HepG2 (cell line): ENCODE measurements at regions not wholly inside any gene's neighbourhood (a gene's known extent, or its start where the extent isn't known, plus 50 kb on each side); places are given as distances from the start of the nearest gene placed in this dataset.

Experiments used
- ATAC-seq: fragments of 200-7000 bp; cut with Tn5 transposase; 3 replicates; pipeline ENCODE4 v1.9.1; 2020; ENCODE audit warnings: mild to moderate bottlenecking, moderate library complexity
- BruUV-seq: library from RNA; stranded (reverse); fragments of 400-500 nt; replicated peaks from 2 replicates; lab custom pipeline; 2021; lab: Mats Ljungman, UMichigan
- CTCF ChIA-PET: fragments of 300-600 bp; formaldehyde crosslinking; extraction: SDS; loops from one replicate; lab custom pipeline; 2021; ENCODE audit warnings: low total read pairs, inconsistent platforms, low intra/inter-chr PET ratio; lab: Yijun Ruan, JAX
- POLR2A ChIA-PET: fragments of 350-600 bp; sonication (Branson Sonifier 250); formaldehyde crosslinking; loops from one replicate; lab custom pipeline; 2020; ENCODE audit warnings: antibody characterized with exemption, inconsistent platforms; lab: Yijun Ruan, JAX
- DNase-seq: peaks from one replicate; pipeline ENCODE4 v3.0.0-alpha.2; 2015; ENCODE audit warnings: low spot score
- FAIRE-seq: peaks from 3 replicates; lab custom pipeline; 2011; peaks lifted over from hg19 to GRCh38; lab: Jason Lieb, UNC
- H2AFZ ChIP-seq: one replicate; pipeline ENCODE4 v1.6.1; 2011; ENCODE audit warnings: low read length, inconsistent platforms
- H3K27ac ChIP-seq: fragments of 300-600 bp; 3 replicates; pipeline ENCODE4 v1.8.0; 2011; ENCODE audit warnings: mixed run types, mild to moderate bottlenecking, mixed read lengths, low read length, inconsistent platforms; ENCODE audit not compliant: insufficient read depth; ENCODE audit errors: extremely low read length
- H3K27me3 ChIP-seq, 2 experiments: fragments of 200-600 bp in 1 of 2; 2 replicates in 1 of 2; 3 replicates in 1 of 2; pipeline versions ENCODE4 v1.6.0 to v1.8.0; 2011; ENCODE audit warnings: low read length in 2 of 2, mild to moderate bottlenecking in 2 of 2, moderate library complexity in 2 of 2, inconsistent platforms in 1 of 2; ENCODE audit not compliant: insufficient read depth in 2 of 2, control insufficient read depth in 1 of 2
- H3K36me3 ChIP-seq, 2 experiments: fragments of 200-600 bp in 1 of 2; replicated peaks in 1 of 2; 2 replicates in 1 of 2; 3 replicates in 1 of 2; pipeline versions ENCODE4 v1.5.1 to v1.8.0; 2011; ENCODE audit warnings: low read length in 2 of 2, inconsistent platforms in 1 of 2; ENCODE audit not compliant: insufficient read depth in 2 of 2, control insufficient read depth in 1 of 2
- H3K4me1 ChIP-seq: 2 replicates; pipeline ENCODE4 v1.5.1; 2012; ENCODE audit warnings: low read length, inconsistent platforms; ENCODE audit not compliant: insufficient read depth
- H3K4me2 ChIP-seq: 2 replicates; pipeline ENCODE4 v1.6.0; 2011; ENCODE audit warnings: low read depth, low read length, inconsistent platforms
- H3K4me3 ChIP-seq, 3 experiments: fragments of 200-600 bp in 1 of 3; sonication (generic), shearing (Covaris generic) in 1 of 3; replicated peaks in 1 of 3; 2 replicates each; pipeline ENCODE4 v1.5.1; 2011 to 2016; ENCODE audit warnings: low read length in 3 of 3, inconsistent platforms in 2 of 3, low read depth in 2 of 3, mild to moderate bottlenecking in 2 of 3, control low read depth in 1 of 3, mixed read lengths in 1 of 3; ENCODE audit not compliant: insufficient read depth in 1 of 3
- H3K79me2 ChIP-seq: one replicate; pipeline ENCODE4 v1.6.1; 2011; ENCODE audit warnings: low read length, inconsistent platforms; ENCODE audit not compliant: insufficient read depth
- H3K9ac ChIP-seq: 2 replicates; pipeline ENCODE4 v1.6.0; 2011; ENCODE audit warnings: mild to moderate bottlenecking, low read depth, low read length, inconsistent platforms; ENCODE audit not compliant: insufficient read depth
- H3K9me3 ChIP-seq: 2 replicates; pipeline ENCODE4 v1.5.1; 2012; ENCODE audit warnings: mild to moderate bottlenecking, low read length
- H4K20me1 ChIP-seq: 2 replicates; pipeline ENCODE4 v1.6.0; 2011; ENCODE audit warnings: inconsistent platforms, mild to moderate bottlenecking, low read length, moderate library complexity; ENCODE audit not compliant: insufficient read depth
- ESRRA ChIP-seq: sonication (generic); formaldehyde crosslinking; IDR thresholded peaks from 2 replicates; pipeline ENCODE4 v1.5.1; 2020; ENCODE audit warnings: mild to moderate bottlenecking, low read depth, missing genetic modification reagents
- KDM2A ChIP-seq: sonication (generic); formaldehyde crosslinking; IDR thresholded peaks from 2 replicates; pipeline ENCODE4 v1.4.0; 2020; ENCODE audit warnings: low read depth, missing genetic modification reagents, borderline replicate concordance
- NFRKB ChIP-seq: fragments of 450-650 bp; IDR thresholded peaks from 2 replicates; pipeline ENCODE4 v1.6.1; 2017
- SMAD3 ChIP-seq: sonication (generic); formaldehyde crosslinking; IDR thresholded peaks from 2 replicates; pipeline ENCODE4 v1.4.0; 2020; ENCODE audit warnings: missing genetic modification reagents
- SP140L ChIP-seq: sonication (generic); formaldehyde crosslinking; IDR thresholded peaks from 2 replicates; pipeline ENCODE4 v1.4.0; 2020; ENCODE audit warnings: missing genetic modification reagents, borderline replicate concordance
- THAP11 ChIP-seq: IDR thresholded peaks from 2 replicates; pipeline ENCODE4 v1.6.1; 2016; ENCODE audit warnings: missing biosample characterization, missing genetic modification reagents
- ZNF235 ChIP-seq: sonication (generic); formaldehyde crosslinking; IDR thresholded peaks from 2 replicates; pipeline ENCODE4 v1.8.1; 2023; ENCODE audit warnings: mild to moderate bottlenecking, missing genetic modification reagents, borderline replicate concordance
- ZNF572 ChIP-seq: sonication (generic); formaldehyde crosslinking; IDR thresholded peaks from 2 replicates; pipeline ENCODE4 v1.5.1; 2020; ENCODE audit warnings: mild to moderate bottlenecking, missing genetic modification reagents
- ZNF644 ChIP-seq: IDR thresholded peaks from 2 replicates; pipeline ENCODE4 v1.6.1; 2016; ENCODE audit warnings: low read depth
- WGBS: methylation state at CpG from one replicate; pipeline ENCODE4 v1.1.6; 2017; ENCODE audit warnings: low lambda C conversion rate; 5-methylcytosine and 5-hydroxymethylcytosine counted together
- in situ Hi-C: cut with HindIII; loops from 2 replicates; pipeline ENCODE4 v1.10.0; 2017; ENCODE audit warnings: low pct_unique_long_range_greater_than_20kb; ENCODE audit not compliant: extremely low pct_ligation_motif_present
- intact Hi-C: fragments of 100-400 bp; cut with micrococcal nuclease; formaldehyde crosslinking; loops from one replicate; pipeline ENCODE4 v1.10.0; 2022; ENCODE audit not compliant: unreplicated experiment
- TF ChIP-seq, protein P1 (sequence below): sonication (generic); formaldehyde crosslinking; IDR thresholded peaks from 2 replicates; pipeline ENCODE4 v1.5.1; 2020; ENCODE audit warnings: missing genetic modification reagents, mild to moderate bottlenecking, borderline replicate concordance
- TF ChIP-seq, protein P2 (sequence below): sonication (generic); IDR thresholded peaks from 2 replicates; pipeline ENCODE4 v1.6.1; 2016; ENCODE audit warnings: low read depth, borderline replicate concordance
- TF ChIP-seq, protein P3 (sequence below): sonication (generic); formaldehyde crosslinking; IDR thresholded peaks from 2 replicates; pipeline ENCODE4 v1.8.0; 2022; ENCODE audit warnings: missing genetic modification reagents, mild to moderate bottlenecking, moderate library complexity, borderline replicate concordance
- TF ChIP-seq, protein P4 (sequence below): sonication (generic); formaldehyde crosslinking; conservative IDR thresholded peaks from 2 replicates; pipeline ENCODE4 v1.4.0; 2020; ENCODE audit warnings: missing genetic modification reagents
- TF ChIP-seq, protein P5 (sequence below): sonication (generic); formaldehyde crosslinking; IDR thresholded peaks from 2 replicates; pipeline ENCODE4 v1.4.0; 2020; ENCODE audit warnings: missing genetic modification reagents, low read depth, mild to moderate bottlenecking, borderline replicate concordance

DNA sequence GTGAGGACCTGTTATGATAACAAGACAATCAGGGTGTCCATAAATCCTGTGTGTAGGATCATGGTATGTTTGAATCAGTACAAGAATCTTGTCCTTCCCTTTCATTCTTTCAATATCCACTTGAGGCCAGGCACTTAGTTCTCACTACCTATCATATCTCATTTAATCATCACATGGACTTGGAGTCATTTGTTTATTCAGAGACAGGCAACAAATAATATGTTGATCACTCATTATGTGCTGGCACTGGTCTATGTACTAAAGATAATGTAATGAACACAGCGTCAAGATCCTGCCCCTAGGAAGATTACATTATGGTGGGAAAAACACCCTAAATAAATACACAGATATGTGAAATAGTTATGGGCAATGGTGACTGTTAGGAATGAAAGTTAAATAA lies 342.6 kb downstream of the LPIN1 start:
- FAIRE-seq (no peak), DNase-seq (no peak), ATAC-seq (no peak)
- POLR2A ChIA-PET: no interaction called here
- H3K4me1 ChIP-seq: no peaks in the 10 kb centered on the region
- H3K27ac ChIP-seq: no peak overlapping the region
- H3K4me3 ChIP-seq: no peak overlapping the region
- no peaks in the 10 kb centered on the region for H3K79me2 ChIP-seq
- no TSS peak for BruUV-seq
- H2AFZ ChIP-seq: no peak overlapping the region
- H3K36me3 ChIP-seq: no peaks in the 10 kb centered on the region
- H3K9ac ChIP-seq: no peak overlapping the region
- intact Hi-C loops (no loop called here), in situ Hi-C loops (no loop called here)
- TF ChIP-seq, protein P1, sequence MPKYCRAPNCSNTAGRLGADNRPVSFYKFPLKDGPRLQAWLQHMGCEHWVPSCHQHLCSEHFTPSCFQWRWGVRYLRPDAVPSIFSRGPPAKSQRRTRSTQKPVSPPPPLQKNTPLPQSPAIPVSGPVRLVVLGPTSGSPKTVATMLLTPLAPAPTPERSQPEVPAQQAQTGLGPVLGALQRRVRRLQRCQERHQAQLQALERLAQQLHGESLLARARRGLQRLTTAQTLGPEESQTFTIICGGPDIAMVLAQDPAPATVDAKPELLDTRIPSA (CRISPR knock-in tag): no peak
- no peak for TF ChIP-seq NFRKB
- TF ChIP-seq, protein P2, sequence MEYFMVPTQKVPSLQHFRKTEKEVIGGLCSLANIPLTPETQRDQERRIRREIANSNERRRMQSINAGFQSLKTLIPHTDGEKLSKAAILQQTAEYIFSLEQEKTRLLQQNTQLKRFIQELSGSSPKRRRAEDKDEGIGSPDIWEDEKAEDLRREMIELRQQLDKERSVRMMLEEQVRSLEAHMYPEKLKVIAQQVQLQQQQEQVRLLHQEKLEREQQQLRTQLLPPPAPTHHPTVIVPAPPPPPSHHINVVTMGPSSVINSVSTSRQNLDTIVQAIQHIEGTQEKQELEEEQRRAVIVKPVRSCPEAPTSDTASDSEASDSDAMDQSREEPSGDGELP: no peak
- TF ChIP-seq, protein P3, sequence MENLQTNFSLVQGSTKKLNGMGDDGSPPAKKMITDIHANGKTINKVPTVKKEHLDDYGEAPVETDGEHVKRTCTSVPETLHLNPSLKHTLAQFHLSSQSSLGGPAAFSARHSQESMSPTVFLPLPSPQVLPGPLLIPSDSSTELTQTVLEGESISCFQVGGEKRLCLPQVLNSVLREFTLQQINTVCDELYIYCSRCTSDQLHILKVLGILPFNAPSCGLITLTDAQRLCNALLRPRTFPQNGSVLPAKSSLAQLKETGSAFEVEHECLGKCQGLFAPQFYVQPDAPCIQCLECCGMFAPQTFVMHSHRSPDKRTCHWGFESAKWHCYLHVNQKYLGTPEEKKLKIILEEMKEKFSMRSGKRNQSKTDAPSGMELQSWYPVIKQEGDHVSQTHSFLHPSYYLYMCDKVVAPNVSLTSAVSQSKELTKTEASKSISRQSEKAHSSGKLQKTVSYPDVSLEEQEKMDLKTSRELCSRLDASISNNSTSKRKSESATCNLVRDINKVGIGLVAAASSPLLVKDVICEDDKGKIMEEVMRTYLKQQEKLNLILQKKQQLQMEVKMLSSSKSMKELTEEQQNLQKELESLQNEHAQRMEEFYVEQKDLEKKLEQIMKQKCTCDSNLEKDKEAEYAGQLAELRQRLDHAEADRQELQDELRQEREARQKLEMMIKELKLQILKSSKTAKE (CRISPR knock-in tag): no peak
- no peak for TF ChIP-seq THAP11
- TF ChIP-seq ESRRA (CRISPR knock-in tag): no peak
- TF ChIP-seq, protein P4, sequence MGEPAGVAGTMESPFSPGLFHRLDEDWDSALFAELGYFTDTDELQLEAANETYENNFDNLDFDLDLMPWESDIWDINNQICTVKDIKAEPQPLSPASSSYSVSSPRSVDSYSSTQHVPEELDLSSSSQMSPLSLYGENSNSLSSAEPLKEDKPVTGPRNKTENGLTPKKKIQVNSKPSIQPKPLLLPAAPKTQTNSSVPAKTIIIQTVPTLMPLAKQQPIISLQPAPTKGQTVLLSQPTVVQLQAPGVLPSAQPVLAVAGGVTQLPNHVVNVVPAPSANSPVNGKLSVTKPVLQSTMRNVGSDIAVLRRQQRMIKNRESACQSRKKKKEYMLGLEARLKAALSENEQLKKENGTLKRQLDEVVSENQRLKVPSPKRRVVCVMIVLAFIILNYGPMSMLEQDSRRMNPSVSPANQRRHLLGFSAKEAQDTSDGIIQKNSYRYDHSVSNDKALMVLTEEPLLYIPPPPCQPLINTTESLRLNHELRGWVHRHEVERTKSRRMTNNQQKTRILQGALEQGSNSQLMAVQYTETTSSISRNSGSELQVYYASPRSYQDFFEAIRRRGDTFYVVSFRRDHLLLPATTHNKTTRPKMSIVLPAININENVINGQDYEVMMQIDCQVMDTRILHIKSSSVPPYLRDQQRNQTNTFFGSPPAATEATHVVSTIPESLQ (CRISPR knock-in tag): no peak
- no peak for TF ChIP-seq SMAD3 (CRISPR knock-in tag)
- TF ChIP-seq, protein P5, sequence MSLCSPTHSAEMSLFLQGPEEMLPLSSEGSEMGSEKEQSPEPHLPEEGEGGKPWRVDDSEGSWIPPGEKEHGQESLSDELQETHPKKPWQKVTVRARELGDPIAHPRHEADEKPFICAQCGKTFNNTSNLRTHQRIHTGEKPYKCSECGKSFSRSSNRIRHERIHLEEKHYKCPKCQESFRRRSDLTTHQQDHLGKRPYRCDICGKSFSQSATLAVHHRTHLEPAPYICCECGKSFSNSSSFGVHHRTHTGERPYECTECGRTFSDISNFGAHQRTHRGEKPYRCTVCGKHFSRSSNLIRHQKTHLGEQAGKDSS (CRISPR knock-in tag): no peak
- TF ChIP-seq ZNF235 (CRISPR knock-in tag): no peak
- TF ChIP-seq ZNF644 (CRISPR knock-in tag): no peak
- no peak for TF ChIP-seq ZNF572 (CRISPR knock-in tag)
- no peak for TF ChIP-seq KDM2A (CRISPR knock-in tag)
- no peak for TF ChIP-seq SP140L
- H3K9me3 ChIP-seq: no peaks in the 10 kb centered on the region
- no peaks in the 10 kb centered on the region for H4K20me1 ChIP-seq
- no peak overlapping the region for H3K4me2 ChIP-seq
- CTCF ChIA-PET: no interaction called here
- no peaks in the 10 kb centered on the region for H3K27me3 ChIP-seq
- 41% methylated on average over 1 of the region's 1 CpG for WGBS
